Kidney epithelial cell (primary cell): ENCODE measurements at regions not wholly inside any gene's neighbourhood (a gene's known extent, or its start where the extent isn't known, plus 50 kb on each side); places are given as distances from the start of the nearest gene placed in this dataset.

Experiments used
- DNase-seq: peaks from one replicate; pipeline ENCODE4 v3.0.0-alpha.2; 2010; ENCODE audit warnings: low read depth
- H3K27me3 ChIP-seq: 2 replicates; pipeline ENCODE4 v1.6.0; 2011; ENCODE audit warnings: low read length; ENCODE audit not compliant: control insufficient read depth, insufficient read depth
- H3K36me3 ChIP-seq: 2 replicates; pipeline ENCODE4 v1.5.1; 2011; ENCODE audit warnings: low read length; ENCODE audit not compliant: control insufficient read depth, insufficient read depth
- H3K4me3 ChIP-seq: 2 replicates; pipeline ENCODE4 v1.5.1; 2011; ENCODE audit warnings: low read depth, mild to moderate bottlenecking, control low read depth, low read length
- CTCF ChIP-seq: IDR thresholded peaks from 2 replicates; pipeline ENCODE4 v1.5.1; 2011; ENCODE audit warnings: mild to moderate bottlenecking, moderate library complexity, low read length, control low read depth, inconsistent platforms; ENCODE audit not compliant: insufficient read depth, poor library complexity, severe bottlenecking

- no peaks in the 10 kb centered on the region for H3K36me3 ChIP-seq
- H3K27me3 ChIP-seq, result no peaks in the 10 kb centered on the region
- TF ChIP-seq CTCF, result no peak
- no peak overlapping the region for H3K4me3 ChIP-seq
- DNase-seq, result no peak
Observed at GRCh38 chr5:124574521-124575436, 171.7 kb downstream of the ZNF608 start.

GRCh38 chr5:124572971-124573370, 173.5 kb downstream of the ZNF608 start:
- no peak overlapping the region for H3K4me3 ChIP-seq
- H3K27me3 ChIP-seq, result no peaks in the 10 kb centered on the region
- TF ChIP-seq CTCF, result no peak
- DNase-seq, result no peak
- no peaks in the 10 kb centered on the region for H3K36me3 ChIP-seq

- no peak for DNase-seq
- no peaks in the 10 kb centered on the region for H3K27me3 ChIP-seq
- no peak for TF ChIP-seq CTCF
- no peaks in the 10 kb centered on the region for H3K36me3 ChIP-seq
- no peak overlapping the region for H3K4me3 ChIP-seq
Observed at GRCh38 chr5:124570285-124571035, 176.0 kb downstream of the ZNF608 start.

GRCh38 chr5:124566875-124567450, 179.5 kb downstream of the ZNF608 start:
- no peak for DNase-seq
- TF ChIP-seq CTCF, result no peak
- no peak overlapping the region for H3K4me3 ChIP-seq
- H3K27me3 ChIP-seq, result no peaks in the 10 kb centered on the region
- no peaks in the 10 kb centered on the region for H3K36me3 ChIP-seq

GRCh38 chr5:124561451-124561850, 185.0 kb downstream of the ZNF608 start:
- TF ChIP-seq CTCF, result no peak
- Histone ChIP-seq H3K4me3 (no peak overlapping the region), H3K36me3 (no peaks in the 10 kb centered on the region), H3K27me3 (no peaks in the 10 kb centered on the region)
- no peak for DNase-seq
